IMR-90 (cell line): ENCODE measurements at regions not wholly inside any gene's neighbourhood (a gene's known extent, or its start where the extent isn't known, plus 50 kb on each side); places are given as distances from the start of the nearest gene placed in this dataset.

Experiments
- CEBPB ChIP-seq: IDR thresholded peaks from 2 replicates; pipeline ENCODE4 v1.6.1; 2012; ENCODE audit warnings: low read depth, low read length, improper control_type of control experiment
- CHD1 ChIP-seq: IDR thresholded peaks from 2 replicates; pipeline ENCODE4 v1.6.1; 2012; ENCODE audit warnings: low read depth, low read length, improper control_type of control experiment
- CTCF ChIP-seq: conservative IDR thresholded peaks from 2 replicates; pipeline ENCODE4 v1.5.1; 2012; ENCODE audit warnings: mild to moderate bottlenecking, low read depth, low read length, improper control_type of control experiment
- ELK1 ChIP-seq: fragments of 150-350 bp; IDR thresholded peaks from 2 replicates; pipeline ENCODE4 v1.6.1; 2016; ENCODE audit warnings: low read depth, mild to moderate bottlenecking, low read length, moderate library complexity, borderline replicate concordance
- FOS ChIP-seq: fragments of 150-350 bp; IDR thresholded peaks from 2 replicates; pipeline ENCODE4 v1.6.1; 2016; ENCODE audit warnings: low read depth, low read length
- MAFK ChIP-seq: IDR thresholded peaks from 2 replicates; pipeline ENCODE4 v1.6.1; 2012; ENCODE audit warnings: low read depth, low read length, improper control_type of control experiment
- MAZ ChIP-seq: IDR thresholded peaks from 2 replicates; pipeline ENCODE4 v1.6.1; 2012; ENCODE audit warnings: low read depth, mild to moderate bottlenecking, low read length, improper control_type of control experiment, moderate library complexity, borderline replicate concordance
- MXI1 ChIP-seq: IDR thresholded peaks from 2 replicates; pipeline ENCODE4 v1.6.1; 2012; ENCODE audit warnings: low read depth, mild to moderate bottlenecking, low read length, moderate library complexity, borderline replicate concordance
- POLR2A ChIP-seq: IDR thresholded peaks from 2 replicates; pipeline ENCODE4 v1.6.1; 2012; ENCODE audit warnings: mild to moderate bottlenecking, low read depth, low read length
- RAD21 ChIP-seq: IDR thresholded peaks from 2 replicates; pipeline ENCODE4 v1.6.1; 2012; ENCODE audit warnings: low read length, improper control_type of control experiment
- RFX5 ChIP-seq: IDR thresholded peaks from 2 replicates; pipeline ENCODE4 v1.8.0; 2012; ENCODE audit warnings: low read depth, mild to moderate bottlenecking, low read length, moderate library complexity
- SMC3 ChIP-seq: fragments of 150-350 bp; IDR thresholded peaks from 2 replicates; pipeline ENCODE4 v1.6.1; 2016; ENCODE audit warnings: low read depth, mild to moderate bottlenecking, antibody characterized with exemption, low read length, moderate library complexity
- USF2 ChIP-seq: fragments of 150-350 bp; IDR thresholded peaks from 2 replicates; pipeline ENCODE4 v1.6.1; 2017; ENCODE audit warnings: mild to moderate bottlenecking, antibody characterized with exemption, low read length, low read depth

- TF ChIP-seq CTCF (no peak), RAD21 (no peak), USF2 (no peak), MAZ (no peak), POLR2A (no peak), CEBPB (no peak), MAFK (no peak), CHD1 (no peak), MXI1 (no peak), RFX5 (no peak), SMC3 (no peak), ELK1 (no peak), FOS (no peak)
These were observed 60.5 kb upstream of the SLC25A4 start for GRCh38 chr4:185082561-185082960.
